ENCODE measurements at regions not wholly inside any gene's neighbourhood (a gene's known extent, or its start where the extent isn't known, plus 50 kb on each side); places are given as distances from the start of the nearest gene placed in this dataset.

DNA sequence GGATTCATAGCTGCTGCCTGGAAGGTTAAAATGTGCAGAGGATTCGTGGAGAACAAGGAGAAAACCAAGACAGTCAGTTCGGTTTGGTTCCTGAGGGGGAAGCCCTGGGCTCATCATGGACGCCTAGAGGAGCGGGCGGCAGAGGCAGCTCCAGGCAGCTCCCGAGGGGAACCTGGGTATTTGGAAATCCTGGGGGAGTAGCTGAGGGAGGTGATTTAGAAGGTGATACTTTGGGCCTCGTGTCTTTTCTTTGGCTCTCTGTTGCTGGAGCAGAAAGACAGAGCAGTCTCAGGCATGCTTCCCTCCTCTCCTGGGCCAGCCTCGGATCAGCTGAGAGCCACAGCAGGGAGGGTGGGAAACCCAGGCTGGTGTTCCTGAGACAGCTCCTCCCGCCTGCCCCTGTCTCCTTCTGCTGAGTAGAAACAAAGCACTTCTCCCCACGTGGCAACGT, 139.5 kb downstream of the DLL1 start:
- TF ChIP-seq, protein P1, sequence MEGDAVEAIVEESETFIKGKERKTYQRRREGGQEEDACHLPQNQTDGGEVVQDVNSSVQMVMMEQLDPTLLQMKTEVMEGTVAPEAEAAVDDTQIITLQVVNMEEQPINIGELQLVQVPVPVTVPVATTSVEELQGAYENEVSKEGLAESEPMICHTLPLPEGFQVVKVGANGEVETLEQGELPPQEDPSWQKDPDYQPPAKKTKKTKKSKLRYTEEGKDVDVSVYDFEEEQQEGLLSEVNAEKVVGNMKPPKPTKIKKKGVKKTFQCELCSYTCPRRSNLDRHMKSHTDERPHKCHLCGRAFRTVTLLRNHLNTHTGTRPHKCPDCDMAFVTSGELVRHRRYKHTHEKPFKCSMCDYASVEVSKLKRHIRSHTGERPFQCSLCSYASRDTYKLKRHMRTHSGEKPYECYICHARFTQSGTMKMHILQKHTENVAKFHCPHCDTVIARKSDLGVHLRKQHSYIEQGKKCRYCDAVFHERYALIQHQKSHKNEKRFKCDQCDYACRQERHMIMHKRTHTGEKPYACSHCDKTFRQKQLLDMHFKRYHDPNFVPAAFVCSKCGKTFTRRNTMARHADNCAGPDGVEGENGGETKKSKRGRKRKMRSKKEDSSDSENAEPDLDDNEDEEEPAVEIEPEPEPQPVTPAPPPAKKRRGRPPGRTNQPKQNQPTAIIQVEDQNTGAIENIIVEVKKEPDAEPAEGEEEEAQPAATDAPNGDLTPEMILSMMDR (IDR thresholded peaks at IDR 0.05), result no peak
- no peak for TF ChIP-seq POLR2A (IDR thresholded peaks at IDR 0.05)

Measured in body of pancreas (tissue), 4 donors.